ENCODE measurements at regions not wholly inside any gene's neighbourhood (a gene's known extent, or its start where the extent isn't known, plus 50 kb on each side); places are given as distances from the start of the nearest gene placed in this dataset.

DNA sequence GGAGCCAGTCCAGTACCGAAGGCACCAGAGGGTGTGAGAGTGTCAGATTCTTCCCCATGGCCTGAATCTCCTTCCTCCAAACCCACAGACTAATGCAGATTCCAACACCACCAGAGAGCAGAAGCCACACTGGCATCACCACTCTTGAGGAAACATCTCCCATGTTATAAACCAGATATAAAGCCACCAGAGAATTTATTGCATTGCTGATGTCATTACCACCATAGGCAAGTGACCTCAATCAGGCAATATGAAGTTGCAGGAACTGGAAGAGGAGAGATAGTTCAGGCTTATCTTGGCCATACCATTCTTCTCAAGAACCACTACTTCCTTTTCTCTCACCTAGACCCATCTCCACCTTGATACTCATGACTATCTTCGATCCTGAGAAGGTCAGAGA is 653.4 kb downstream of the TMEM121 start:
- TF ChIP-seq POLR2AphosphoS5 (IDR thresholded peaks at IDR 0.05; ENCODE audit: borderline replicate concordance, low read depth, low read length) (no peak), EZH2 (IDR thresholded peaks at IDR 0.05) (no peak)

Data from SK-N-MC (cell line).